Liver (tissue), 7 donors: ENCODE measurements at regions not wholly inside any gene's neighbourhood (a gene's known extent, or its start where the extent isn't known, plus 50 kb on each side); places are given as distances from the start of the nearest gene placed in this dataset.

Experiments used
- DNase-seq: peaks from one replicate; pipeline ENCODE4 v3.0.0-alpha.2; 2017; ENCODE audit warnings: low spot score
- H3K27ac ChIP-seq, 2 donors: one replicate each; pipeline ENCODE4 v1.7.0; 2013; ENCODE audit warnings: inconsistent platforms in 2 of 2, low read length in 2 of 2, control low read depth in 1 of 2, low read depth in 1 of 2, mild to moderate bottlenecking in 1 of 2
- H3K27me3 ChIP-seq, 4 donors: one replicate each; pipeline versions ENCODE4 v1.6.1 to v1.7.0; 2013; ENCODE audit warnings: low read length in 3 of 4, inconsistent platforms in 1 of 4, mild to moderate bottlenecking in 1 of 4, moderate library complexity in 1 of 4; ENCODE audit not compliant: control insufficient read depth in 4 of 4, insufficient read depth in 4 of 4
- H3K36me3 ChIP-seq, 4 donors: one replicate each; pipeline versions ENCODE4 v1.6.1 to v1.7.0; 2013; ENCODE audit warnings: low read length in 3 of 4, mild to moderate bottlenecking in 3 of 4, low read depth in 1 of 4, moderate library complexity in 1 of 4; ENCODE audit not compliant: control insufficient read depth in 4 of 4, insufficient read depth in 3 of 4
- H3K4me1 ChIP-seq, 4 donors: one replicate each; pipeline versions ENCODE4 v1.6.1 to v1.7.0; 2013; ENCODE audit warnings: low read length in 3 of 4, mild to moderate bottlenecking in 3 of 4, moderate library complexity in 1 of 4; ENCODE audit not compliant: control insufficient read depth in 4 of 4, insufficient read depth in 4 of 4
- H3K4me3 ChIP-seq, 3 donors: one replicate each; pipeline versions ENCODE4 v1.6.1 to v1.7.0; 2013; ENCODE audit warnings: low read length in 3 of 3, control low read depth in 1 of 3, low read depth in 1 of 3, mild to moderate bottlenecking in 1 of 3
- H3K9ac ChIP-seq, 2 donors: one replicate each; pipeline ENCODE4 v1.7.0; 2013; ENCODE audit warnings: low read length in 2 of 2, mild to moderate bottlenecking in 2 of 2, moderate library complexity in 2 of 2, control low read depth in 1 of 2, low read depth in 1 of 2
- H3K9me3 ChIP-seq, 4 donors: one replicate each; pipeline versions ENCODE4 v1.6.1 to v1.7.0; 2013; ENCODE audit warnings: low read length in 3 of 4; ENCODE audit not compliant: control insufficient read depth in 4 of 4
- EGR1 ChIP-seq, 2 donors: IDR thresholded peaks; 2 replicates each; pipeline ENCODE4 v1.6.1; 2016 to 2018; ENCODE audit warnings: antibody characterized with exemption in 2 of 2, low read depth in 2 of 2
- FOXA1 ChIP-seq: IDR thresholded peaks from 2 replicates; pipeline ENCODE4 v1.6.1; 2016; ENCODE audit warnings: antibody characterized with exemption
- FOXA2 ChIP-seq: IDR thresholded peaks from 2 replicates; pipeline ENCODE4 v1.6.1; 2016; ENCODE audit warnings: antibody characterized with exemption
- GABPA ChIP-seq, 2 donors: IDR thresholded peaks in 1 of 2; conservative IDR thresholded peaks in 1 of 2; 2 replicates each; pipeline ENCODE4 v1.6.1; 2016; ENCODE audit warnings: antibody characterized with exemption in 2 of 2, mild to moderate bottlenecking in 1 of 2, moderate library complexity in 1 of 2
- HNF4A ChIP-seq, 2 donors: conservative IDR thresholded peaks; 2 replicates each; pipeline ENCODE4 v1.6.1; 2016; ENCODE audit warnings: antibody characterized with exemption in 2 of 2, mild to moderate bottlenecking in 2 of 2
- HNF4G ChIP-seq: IDR thresholded peaks from 2 replicates; pipeline ENCODE4 v1.6.1; 2016; ENCODE audit warnings: antibody characterized with exemption
- JUND ChIP-seq, 2 donors: IDR thresholded peaks; 2 replicates each; pipeline ENCODE4 v1.6.1; 2016; ENCODE audit warnings: antibody characterized with exemption in 2 of 2
- MAX ChIP-seq: IDR thresholded peaks from 2 replicates; pipeline ENCODE4 v1.6.1; 2016; ENCODE audit warnings: antibody characterized with exemption
- NR2F2 ChIP-seq: IDR thresholded peaks from 2 replicates; pipeline ENCODE4 v1.6.1; 2016; ENCODE audit warnings: antibody characterized with exemption
- RAD21 ChIP-seq, 2 donors: IDR thresholded peaks; 2 replicates each; pipeline ENCODE4 v1.6.1; 2016; ENCODE audit warnings: antibody characterized with exemption in 2 of 2, mild to moderate bottlenecking in 2 of 2
- REST ChIP-seq: IDR thresholded peaks from 2 replicates; pipeline ENCODE4 v1.6.1; 2016; ENCODE audit warnings: antibody characterized with exemption, mild to moderate bottlenecking
- SP1 ChIP-seq: IDR thresholded peaks from 2 replicates; pipeline ENCODE4 v1.6.1; 2018; ENCODE audit warnings: antibody characterized with exemption, mild to moderate bottlenecking
- TAF1 ChIP-seq: conservative IDR thresholded peaks from 2 replicates; pipeline ENCODE4 v1.6.1; 2016; ENCODE audit warnings: antibody characterized with exemption, mild to moderate bottlenecking
- YY1 ChIP-seq: IDR thresholded peaks from 2 replicates; pipeline ENCODE4 v1.6.1; 2016; ENCODE audit warnings: antibody characterized with exemption, mild to moderate bottlenecking
- whole genome bisulfite sequencing: extraction: QIAGEN DNeasy Blood & Tissue Kit; methylation state at CpG from one replicate; pipeline ENCODE4 v1.1.7; 2013; 5-methylcytosine and 5-hydroxymethylcytosine counted together
- donor health status: healthy.
- donor health status: healthy.
- donor health status: healthy.
- donor health status: healthy.

GRCh38 chr16:64711026-64711425 is 410.8 kb downstream of the CDH11 start:
- no peaks in the 10 kb centered on the region for H3K4me1 ChIP-seq
- DNase-seq: no peak
- H3K9ac ChIP-seq: no peak overlapping the region
- WGBS: 67% methylated on average over 4 of the region's 4 CpGs
- no peak overlapping the region for H3K27ac ChIP-seq
- H3K27me3 ChIP-seq: no peaks in the 10 kb centered on the region
- no peaks in the 10 kb centered on the region for H3K9me3 ChIP-seq
- H3K36me3 ChIP-seq: no peaks in the 10 kb centered on the region
- TF ChIP-seq FOXA2: no peak
- TF ChIP-seq RAD21 (IDR thresholded peaks at IDR 0.05): no peak
- TF ChIP-seq SP1: no peak
- TF ChIP-seq REST: no peak
- TF ChIP-seq MAX: no peak
- no peak for TF ChIP-seq FOXA1
- TF ChIP-seq GABPA (IDR thresholded peaks at IDR 0.05 in 1 of 2, conservative IDR thresholded peaks at IDR 0.05 in 1 of 2): no peak
- TF ChIP-seq HNF4A (conservative IDR thresholded peaks at IDR 0.05): no peak
- TF ChIP-seq NR2F2: no peak
- TF ChIP-seq JUND (IDR thresholded peaks at IDR 0.05): no peak
- no peak overlapping the region for H3K4me3 ChIP-seq

- H3K27ac ChIP-seq: no peak overlapping the region
- no peak overlapping the region for H3K9ac ChIP-seq
- H3K36me3 ChIP-seq: no peaks in the 10 kb centered on the region
- no peaks in the 10 kb centered on the region for H3K27me3 ChIP-seq
- no peaks in the 10 kb centered on the region for H3K4me1 ChIP-seq
- H3K4me3 ChIP-seq: no peak overlapping the region
- TF ChIP-seq TAF1 (no peak), REST (no peak), NR2F2 (no peak), HNF4G (no peak), JUND (IDR thresholded peaks at IDR 0.05) (no peak), RAD21 (IDR thresholded peaks at IDR 0.05) (no peak), MAX (no peak), GABPA (IDR thresholded peaks at IDR 0.05 in 1 of 2, conservative IDR thresholded peaks at IDR 0.05 in 1 of 2) (no peak), EGR1 (IDR thresholded peaks at IDR 0.05; ENCODE audit: low read depth in 2 of 2) (no peak), FOXA1 (no peak), YY1 (no peak), HNF4A (conservative IDR thresholded peaks at IDR 0.05) (no peak)
- 53% methylated on average over 2 of the region's 2 CpGs for WGBS
- H3K9me3 ChIP-seq: no peaks in the 10 kb centered on the region
- DNase-seq: no peak
Observed at GRCh38 chr16:64705443-64705842, 416.4 kb downstream of the CDH11 start.
